Fibroblast of the aortic adventitia (primary cell): ENCODE measurements at regions not wholly inside any gene's neighbourhood (a gene's known extent, or its start where the extent isn't known, plus 50 kb on each side); places are given as distances from the start of the nearest gene placed in this dataset.

ENCODE experiments used
- DNase-seq: peaks from one replicate; pipeline ENCODE4 v3.0.0-alpha.2; 2010; ENCODE audit warnings: low read depth
- H3K4me3 ChIP-seq: 2 replicates; pipeline ENCODE4 v1.5.1; 2011; ENCODE audit warnings: low read depth, mild to moderate bottlenecking, control low read depth, low read length, moderate library complexity
- CTCF ChIP-seq: IDR thresholded peaks from 2 replicates; pipeline ENCODE4 v1.5.1; 2011; ENCODE audit warnings: mild to moderate bottlenecking, low read length, control low read depth, inconsistent platforms; ENCODE audit not compliant: insufficient read depth

DNA sequence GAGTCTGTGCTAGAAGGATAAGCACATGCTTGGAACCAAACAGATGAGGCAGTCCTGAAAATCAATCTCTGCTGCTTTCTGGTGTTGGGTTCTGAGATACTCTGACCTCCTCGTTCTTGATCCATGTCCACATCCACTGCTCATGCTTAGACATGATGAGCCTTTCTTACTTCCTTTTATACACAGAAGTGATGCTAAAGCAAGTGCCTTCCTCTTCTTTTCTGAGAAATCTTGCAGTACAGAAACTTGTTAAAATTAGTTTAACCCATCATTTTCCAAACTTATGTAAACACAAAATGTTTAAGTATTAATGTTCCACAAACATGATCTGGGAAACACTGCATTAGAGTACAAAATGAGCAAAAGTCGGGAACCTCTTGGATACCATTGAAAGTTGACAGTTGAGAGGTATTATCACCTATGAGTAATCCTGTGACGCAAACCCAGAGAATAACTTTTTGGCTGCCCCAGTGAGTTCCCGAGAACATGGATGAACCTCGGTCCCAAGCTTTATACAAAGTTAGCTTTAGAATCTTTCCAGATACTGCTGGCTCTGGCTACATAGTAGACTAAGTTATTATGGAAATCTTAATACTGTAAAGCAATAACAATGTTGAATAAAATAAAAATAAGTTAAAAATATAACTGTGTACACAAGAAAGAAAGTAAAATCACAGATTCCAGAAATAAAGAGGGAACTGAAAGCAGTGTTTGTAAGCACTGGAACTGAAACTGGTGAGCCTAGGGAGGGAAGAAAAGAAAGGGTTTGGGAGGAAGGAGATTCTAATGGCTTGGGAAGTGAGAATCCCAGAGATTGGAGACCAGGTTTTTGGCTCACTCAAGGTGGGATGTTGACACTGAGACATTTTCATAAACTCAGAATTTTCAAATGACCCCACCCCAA lies 429.3 kb upstream of the RUNX1 start:
- DNase-seq = peak; percentile 76
- TF ChIP-seq CTCF = no peak

GRCh38 chr21:35477622-35478021 lies 428.5 kb upstream of the RUNX1 start:
- DNase-seq = no peak
- TF ChIP-seq CTCF = no peak
- H3K4me3 ChIP-seq = no peak overlapping the region

More for the DNA sequence above, 429.3 kb upstream of the RUNX1 start:
- H3K4me3 ChIP-seq = no peak overlapping the region

DNA sequence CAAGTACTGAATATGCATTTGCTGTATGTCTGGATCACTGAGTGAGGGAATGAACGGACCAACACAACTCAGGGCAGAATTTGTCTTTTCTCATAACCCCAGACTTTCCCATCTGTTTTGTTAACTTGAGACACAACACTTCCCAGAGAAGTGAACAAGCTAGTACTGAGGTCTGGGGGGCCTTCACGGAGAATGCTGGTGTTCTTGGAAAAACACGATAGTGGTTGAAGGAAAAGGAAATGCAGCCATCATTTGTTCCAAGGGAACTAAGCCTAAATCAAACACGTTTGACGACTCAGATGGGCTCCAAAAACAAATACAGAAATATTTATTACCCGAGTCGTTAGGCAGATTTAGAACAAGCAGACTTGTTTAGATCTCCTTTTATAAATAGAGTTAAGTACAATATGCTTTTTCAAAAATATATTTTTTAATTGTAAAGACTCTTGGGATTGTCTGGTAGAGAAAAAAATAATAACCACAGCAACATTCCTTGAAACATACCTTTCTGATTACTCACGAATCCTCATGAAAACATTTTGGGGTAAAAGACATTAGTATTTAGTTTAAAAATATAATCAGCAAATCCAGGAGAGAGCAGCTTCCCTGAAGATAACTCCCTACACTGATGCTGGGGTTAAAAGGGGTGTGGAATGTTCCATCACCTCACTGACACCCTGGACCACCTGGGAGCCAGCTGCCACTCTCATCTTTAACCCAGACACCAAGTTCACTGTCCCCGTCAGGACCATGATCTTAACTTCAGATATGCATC lies 427.7 kb upstream of the RUNX1 start:
- TF ChIP-seq CTCF = no peak
- no peak overlapping the region for H3K4me3 ChIP-seq
- DNase-seq = peak; percentile 73

- TF ChIP-seq CTCF = no peak
- H3K4me3 ChIP-seq = no peak overlapping the region
- peak; percentile 86 for DNase-seq
Observed at GRCh38 chr21:35475762-35476161, 426.7 kb upstream of the RUNX1 start.

- no peak for TF ChIP-seq CTCF
- DNase-seq = peak; percentile 56
Observed at GRCh38 chr21:35475009-35475408, 425.9 kb upstream of the RUNX1 start.

GRCh38 chr21:35473496-35473895 lies 424.4 kb upstream of the RUNX1 start:
- H3K4me3 ChIP-seq = no peak overlapping the region
- TF ChIP-seq CTCF = no peak
- no peak for DNase-seq

More at GRCh38 chr21:35475009-35475408, 425.9 kb upstream of the RUNX1 start:
- no peak overlapping the region for H3K4me3 ChIP-seq
